Astrocyte of the cerebellum (primary cell): ENCODE measurements at regions not wholly inside any gene's neighbourhood (a gene's known extent, or its start where the extent isn't known, plus 50 kb on each side); places are given as distances from the start of the nearest gene placed in this dataset.
A peak's percentile ranks its signal among the peaks of the same experiment; 100 is the strongest.

Source experiments
- DNase-seq: peaks from one replicate; pipeline ENCODE4 v3.0.0-alpha.2; 2011; ENCODE audit warnings: low read depth
- H3K4me3 ChIP-seq: 2 replicates; pipeline ENCODE4 v1.5.1; 2011; ENCODE audit warnings: mild to moderate bottlenecking, low read depth, low read length, moderate library complexity
- CTCF ChIP-seq: IDR thresholded peaks from 2 replicates; pipeline ENCODE4 v1.5.1; 2012; ENCODE audit warnings: low read length, low read depth, moderate library complexity, mild to moderate bottlenecking; ENCODE audit errors: missing control alignments
- in situ Hi-C: cut with HindIII; loops from 2 replicates; pipeline ENCODE4 v1.10.0; 2017; ENCODE audit warnings: low sequenced_read_pairs

GRCh38 chr2:128726236-128726635 lies 407.6 kb upstream of the HS6ST1 start:
- in situ Hi-C loops = no loop called here
- no peak overlapping the region for H3K4me3 ChIP-seq
- DNase-seq = no peak
- no peak for TF ChIP-seq CTCF

- in situ Hi-C loops = no loop called here
- no peak overlapping the region for H3K4me3 ChIP-seq
- DNase-seq = no peak
- no peak for TF ChIP-seq CTCF
Observed at GRCh38 chr2:128726911-128727310, 408.2 kb upstream of the HS6ST1 start.

- TF ChIP-seq CTCF = no peak
- in situ Hi-C loops = no loop called here
- no peak overlapping the region for H3K4me3 ChIP-seq
- DNase-seq = no peak
Observed at GRCh38 chr2:128727404-128727803, 408.7 kb upstream of the HS6ST1 start.

GRCh38 chr2:128727914-128728313 lies 409.2 kb upstream of the HS6ST1 start:
- in situ Hi-C loops = no loop called here
- H3K4me3 ChIP-seq = no peak overlapping the region
- no peak for TF ChIP-seq CTCF
- peak; percentile 85 for DNase-seq

GRCh38 chr2:128729051-128729450 lies 410.4 kb upstream of the HS6ST1 start:
- TF ChIP-seq CTCF = no peak
- no peak overlapping the region for H3K4me3 ChIP-seq
- in situ Hi-C loops = no loop called here
- no peak for DNase-seq

GRCh38 chr2:128731994-128732650 lies 413.5 kb upstream of the HS6ST1 start:
- H3K4me3 ChIP-seq = no peak overlapping the region
- no peak for TF ChIP-seq CTCF
- DNase-seq = no peak
- in situ Hi-C loops = no loop called here
